HEK293 (cell line): ENCODE measurements at regions not wholly inside any gene's neighbourhood (a gene's known extent, or its start where the extent isn't known, plus 50 kb on each side); places are given as distances from the start of the nearest gene placed in this dataset.

Source experiments
- CTCF ChIA-PET: fragments of 350-600 bp; formaldehyde crosslinking; extraction: SDS; loops from one replicate; lab custom pipeline; 2021; ENCODE audit warnings: antibody characterized with exemption; lab: Yijun Ruan, JAX
- POLR2A ChIA-PET: fragments of 300-600 bp; formaldehyde crosslinking; extraction: SDS; loops from one replicate; lab custom pipeline; 2020; ENCODE audit warnings: antibody characterized with exemption, inconsistent platforms; lab: Yijun Ruan, JAX
- H3K27ac ChIP-seq: fragments of 200-500 bp; sonication (Bioruptor generic); 2 replicates; pipeline ENCODE4 v1.5.1; 2014; ENCODE audit warnings: low read depth, low read length, control low read depth, inconsistent platforms; ENCODE audit errors: extremely low read depth
- H3K36me3 ChIP-seq, 2 experiments: fragments of 200-500 bp in 1 of 2; sonication (Bioruptor generic) in 1 of 2; 1 replicate in 1 of 2; 2 replicates in 1 of 2; pipeline ENCODE4 v1.5.1; 2014 to 2017; ENCODE audit warnings: inconsistent platforms in 2 of 2, low read length in 2 of 2; ENCODE audit not compliant: control insufficient read depth in 2 of 2, insufficient read depth in 1 of 2
- H3K4me1 ChIP-seq: fragments of 200-500 bp; sonication (Bioruptor generic); 2 replicates; pipeline ENCODE4 v1.5.1; 2014; ENCODE audit warnings: mild to moderate bottlenecking, low read length, inconsistent platforms; ENCODE audit not compliant: control insufficient read depth, insufficient read depth
- H3K4me3 ChIP-seq: 2 replicates; pipeline ENCODE4 v1.5.1; 2011; ENCODE audit warnings: low read depth, mild to moderate bottlenecking, control low read depth, low read length, moderate library complexity
- H3K9me3 ChIP-seq: fragments of 200-500 bp; sonication (Bioruptor generic); 2 replicates; pipeline ENCODE4 v1.5.1; 2014; ENCODE audit warnings: low read depth, low read length, inconsistent platforms; ENCODE audit not compliant: control insufficient read depth, insufficient read depth
- BCL6B ChIP-seq: fragments of 450-650 bp; formaldehyde crosslinking; IDR thresholded peaks from 2 replicates; pipeline ENCODE4 v1.5.1; 2017; ENCODE audit warnings: missing biosample characterization, missing genetic modification characterization
- KLF1 ChIP-seq: fragments of 450-650 bp; formaldehyde crosslinking; IDR thresholded peaks from 2 replicates; pipeline ENCODE4 v1.5.1; 2016; ENCODE audit warnings: missing biosample characterization, missing genetic modification characterization
- MZF1 ChIP-seq: fragments of 450-650 bp; formaldehyde crosslinking; IDR thresholded peaks from 2 replicates; pipeline ENCODE4 v1.5.1; 2017; ENCODE audit warnings: missing biosample characterization, missing genetic modification characterization, borderline replicate concordance
- PRDM1 ChIP-seq: fragments of 450-650 bp; formaldehyde crosslinking; IDR thresholded peaks from 2 replicates; pipeline ENCODE4; 2016; ENCODE audit warnings: missing biosample characterization, missing genetic modification characterization
- TSHZ1 ChIP-seq: fragments of 450-650 bp; formaldehyde crosslinking; IDR thresholded peaks from 2 replicates; pipeline ENCODE4 v1.5.1; 2016; ENCODE audit warnings: missing biosample characterization, missing genetic modification characterization, borderline replicate concordance
- ZBTB48 ChIP-seq: fragments of 450-650 bp; formaldehyde crosslinking; IDR thresholded peaks from 2 replicates; pipeline ENCODE4 v1.5.1; 2016; ENCODE audit warnings: missing biosample characterization, missing genetic modification characterization
- ZFP3 ChIP-seq: fragments of 450-650 bp; formaldehyde crosslinking; IDR thresholded peaks from 2 replicates; pipeline ENCODE4 v1.5.1; 2016; ENCODE audit warnings: low read depth, missing biosample characterization, missing genetic modification characterization
- ZNF146 ChIP-seq: fragments of 450-650 bp; formaldehyde crosslinking; IDR thresholded peaks from 2 replicates; pipeline ENCODE4 v1.5.1; 2016; ENCODE audit warnings: missing biosample characterization, missing genetic modification characterization
- ZNF155 ChIP-seq: fragments of 450-650 bp; formaldehyde crosslinking; IDR thresholded peaks from 2 replicates; pipeline ENCODE4 v1.5.1; 2016; ENCODE audit warnings: missing biosample characterization, missing genetic modification characterization
- ZNF398 ChIP-seq: fragments of 450-650 bp; formaldehyde crosslinking; IDR thresholded peaks from 2 replicates; pipeline ENCODE4 v1.5.1; 2017; ENCODE audit warnings: missing biosample characterization, missing genetic modification characterization
- ZNF423 ChIP-seq: fragments of 450-650 bp; formaldehyde crosslinking; IDR thresholded peaks from 2 replicates; pipeline ENCODE4 v1.5.1; 2016; ENCODE audit warnings: missing biosample characterization, missing genetic modification characterization
- ZSCAN5A ChIP-seq: fragments of 450-650 bp; formaldehyde crosslinking; IDR thresholded peaks from 2 replicates; pipeline ENCODE4 v1.5.1; 2016; ENCODE audit warnings: missing biosample characterization, missing genetic modification characterization

GRCh38 chr16:79970087-79970486, 369.6 kb upstream of the MAF start:
- no peak overlapping the region for H3K27ac ChIP-seq
- no peaks in the 10 kb centered on the region for H3K36me3 ChIP-seq
- no peaks in the 10 kb centered on the region for H3K9me3 ChIP-seq
- POLR2A ChIA-PET: no interaction called here
- CTCF ChIA-PET: no interaction called here
- no peak for TF ChIP-seq ZNF146
- TF ChIP-seq MZF1 (tag by site-specific recombination): no peak
- TF ChIP-seq PRDM1: no peak
- no peak for TF ChIP-seq ZNF398 (tag by site-specific recombination)
- no peak for TF ChIP-seq ZFP3 (tag by site-specific recombination)
- H3K4me3 ChIP-seq: no peak overlapping the region
- H3K4me1 ChIP-seq: no peaks in the 10 kb centered on the region

- Histone ChIP-seq H3K4me1 (no peaks in the 10 kb centered on the region), H3K9me3 (no peaks in the 10 kb centered on the region), H3K36me3 (no peaks in the 10 kb centered on the region), H3K4me3 (no peak overlapping the region), H3K27ac (no peak overlapping the region)
- TF ChIP-seq TSHZ1 (tag by site-specific recombination): no peak
- no peak for TF ChIP-seq BCL6B (tag by site-specific recombination)
- ChIA-PET CTCF (no interaction called here), POLR2A (no interaction called here)
Measured at GRCh38 chr16:79969458-79969857, 368.9 kb upstream of the MAF start.

GRCh38 chr16:79966226-79966625, 365.7 kb upstream of the MAF start:
- POLR2A ChIA-PET: no interaction called here
- Histone ChIP-seq H3K36me3 (no peaks in the 10 kb centered on the region), H3K4me3 (no peak overlapping the region), H3K4me1 (no peaks in the 10 kb centered on the region)
- no peak for TF ChIP-seq ZNF155 (tag by site-specific recombination)
- TF ChIP-seq ZSCAN5A: no peak
- TF ChIP-seq ZBTB48: no peak
- TF ChIP-seq ZNF423 (tag by site-specific recombination): no peak
- TF ChIP-seq KLF1 (tag by site-specific recombination): no peak
- TF ChIP-seq, all 188 proteins: peak for 0
- CTCF ChIA-PET: no interaction called here
- Histone ChIP-seq H3K9me3 (no peaks in the 10 kb centered on the region), H3K27ac (no peak overlapping the region)
